NB4 (cell line): ENCODE measurements at regions not wholly inside any gene's neighbourhood (a gene's known extent, or its start where the extent isn't known, plus 50 kb on each side); places are given as distances from the start of the nearest gene placed in this dataset.

Experiments
- POLR2A ChIP-seq: IDR thresholded peaks from 2 replicates; pipeline ENCODE4 v1.6.1; 2011; ENCODE audit warnings: mild to moderate bottlenecking; ENCODE audit not compliant: insufficient read length; ENCODE audit errors: extremely low read depth
- TF ChIP-seq, protein P1 (sequence below): IDR thresholded peaks from one replicate; pipeline ENCODE4 v1.5.1; 2012; ENCODE audit warnings: low read depth, low read length

GRCh38 chr7:86947929-86948328 is 111.5 kb downstream of the ELAPOR2 start:
- TF ChIP-seq, protein P1, sequence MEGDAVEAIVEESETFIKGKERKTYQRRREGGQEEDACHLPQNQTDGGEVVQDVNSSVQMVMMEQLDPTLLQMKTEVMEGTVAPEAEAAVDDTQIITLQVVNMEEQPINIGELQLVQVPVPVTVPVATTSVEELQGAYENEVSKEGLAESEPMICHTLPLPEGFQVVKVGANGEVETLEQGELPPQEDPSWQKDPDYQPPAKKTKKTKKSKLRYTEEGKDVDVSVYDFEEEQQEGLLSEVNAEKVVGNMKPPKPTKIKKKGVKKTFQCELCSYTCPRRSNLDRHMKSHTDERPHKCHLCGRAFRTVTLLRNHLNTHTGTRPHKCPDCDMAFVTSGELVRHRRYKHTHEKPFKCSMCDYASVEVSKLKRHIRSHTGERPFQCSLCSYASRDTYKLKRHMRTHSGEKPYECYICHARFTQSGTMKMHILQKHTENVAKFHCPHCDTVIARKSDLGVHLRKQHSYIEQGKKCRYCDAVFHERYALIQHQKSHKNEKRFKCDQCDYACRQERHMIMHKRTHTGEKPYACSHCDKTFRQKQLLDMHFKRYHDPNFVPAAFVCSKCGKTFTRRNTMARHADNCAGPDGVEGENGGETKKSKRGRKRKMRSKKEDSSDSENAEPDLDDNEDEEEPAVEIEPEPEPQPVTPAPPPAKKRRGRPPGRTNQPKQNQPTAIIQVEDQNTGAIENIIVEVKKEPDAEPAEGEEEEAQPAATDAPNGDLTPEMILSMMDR = no peak
- no peak for TF ChIP-seq POLR2A
